ENCODE measurements at regions not wholly inside any gene's neighbourhood (a gene's known extent, or its start where the extent isn't known, plus 50 kb on each side); places are given as distances from the start of the nearest gene placed in this dataset.

DNA sequence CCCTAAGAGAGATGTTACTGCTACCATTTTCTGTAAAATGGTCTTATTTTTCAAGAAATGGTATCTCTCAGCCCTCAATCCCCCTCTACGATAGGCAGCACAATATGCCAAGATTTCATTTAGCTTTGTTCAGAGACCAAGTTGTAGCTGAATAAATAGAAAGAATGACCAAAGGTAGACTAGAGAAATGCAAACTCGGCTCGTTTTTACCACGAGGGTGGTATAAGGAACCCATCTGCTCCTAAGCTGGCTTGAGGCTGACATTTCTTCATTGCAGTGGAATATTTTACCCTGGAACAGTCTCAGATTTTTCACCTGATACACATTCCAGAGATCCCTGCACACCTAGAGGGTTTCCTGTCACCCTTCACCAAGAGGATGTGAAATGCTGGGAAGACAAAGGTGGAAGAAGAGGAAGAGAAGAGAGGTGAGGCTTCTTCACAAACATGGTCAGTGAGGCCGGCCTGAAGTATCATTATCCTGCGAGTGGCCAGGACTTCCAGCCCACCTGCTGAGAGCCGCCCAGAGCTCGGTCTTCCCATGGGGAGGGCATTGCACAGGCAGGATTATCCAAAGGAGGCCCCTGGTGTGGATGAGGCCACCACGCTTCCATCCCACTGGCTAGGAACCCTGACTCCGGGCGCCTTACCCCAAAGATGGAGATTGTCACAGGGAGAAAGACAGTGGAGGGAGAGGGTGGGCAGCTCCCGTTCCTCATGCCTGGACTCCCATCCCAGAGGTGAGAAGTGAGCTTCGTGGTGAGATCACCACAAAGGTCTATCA, 57.1 kb upstream of the AFDN start:
- no peak for TF ChIP-seq CTCF (IDR thresholded peaks at IDR 0.05)
- Histone ChIP-seq H3K4me3 (no peak overlapping the region), H3K27ac (no peak overlapping the region)
- DNase-seq (ENCODE audit: low spot score), result peak; percentile 46

GRCh38 chr6:167770291-167770955, 56.3 kb upstream of the AFDN start:
- H3K27ac ChIP-seq, result no peak overlapping the region
- no peak for TF ChIP-seq CTCF (IDR thresholded peaks at IDR 0.05)
- DNase-seq (ENCODE audit: low spot score), result peak; percentile 61
- H3K4me3 ChIP-seq, result no peak overlapping the region

- no peak for DNase-seq (ENCODE audit: low spot score)
- Histone ChIP-seq H3K27ac (no peak overlapping the region), H3K4me3 (no peak overlapping the region)
- no peak for TF ChIP-seq CTCF (IDR thresholded peaks at IDR 0.05)
Measured at GRCh38 chr6:167774881-167775280, 51.8 kb upstream of the AFDN start.

DNA sequence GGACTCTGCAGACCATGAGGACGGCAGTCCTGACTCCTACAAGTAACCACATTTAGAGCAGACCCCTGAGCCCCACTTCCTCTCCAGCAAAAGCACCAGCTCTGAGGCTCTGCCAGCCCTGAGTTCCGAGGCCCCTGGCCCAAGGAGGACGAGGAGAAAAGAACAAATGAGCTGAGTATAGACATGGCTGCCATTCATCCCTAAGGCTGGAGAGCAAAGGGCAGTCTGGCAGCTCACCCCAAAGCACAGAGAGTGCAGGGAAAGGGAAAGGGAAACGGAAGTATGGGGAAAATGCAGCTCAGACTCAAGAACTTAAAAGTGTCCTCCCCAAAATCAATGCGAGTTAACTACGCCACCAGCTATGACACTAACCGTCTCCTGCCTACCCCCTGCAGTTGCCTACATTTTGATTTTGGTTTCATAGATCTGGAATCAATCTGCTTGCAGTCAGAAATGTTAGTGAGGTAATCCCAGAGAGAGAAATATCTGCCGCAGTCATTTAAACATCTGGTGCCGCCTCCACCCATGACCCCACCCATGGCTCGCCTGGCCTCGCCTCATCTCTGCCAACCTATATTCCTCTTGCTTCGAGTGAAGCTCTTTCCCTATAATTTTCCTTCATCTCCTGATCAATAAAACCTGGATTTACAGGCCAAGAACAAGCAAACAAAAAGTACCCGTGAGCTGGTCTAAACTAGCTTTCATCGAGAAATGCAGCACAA, 49.6 kb upstream of the AFDN start:
- TF ChIP-seq CTCF (IDR thresholded peaks at IDR 0.05), result no peak
- DNase-seq (ENCODE audit: low spot score), result peak; percentile 46
- Histone ChIP-seq H3K27ac (no peak overlapping the region), H3K4me3 (no peak overlapping the region)

All from coronary artery (tissue), 2 donors.